Testis (tissue), 2 donors: ENCODE measurements at regions not wholly inside any gene's neighbourhood (a gene's known extent, or its start where the extent isn't known, plus 50 kb on each side); places are given as distances from the start of the nearest gene placed in this dataset.

Experiments used
- DNase-seq: peaks from one replicate; pipeline ENCODE4 v3.0.0-alpha.2; 2019
- H3K27ac ChIP-seq, 2 donors: fragments of 200-600 bp; sonication (generic); one replicate each; pipeline ENCODE4 v1.5.1; 2019
- H3K27me3 ChIP-seq: fragments of 200-600 bp; sonication (generic); one replicate; pipeline ENCODE4 v1.5.1; 2019
- H3K36me3 ChIP-seq: fragments of 200-600 bp; sonication (generic); one replicate; pipeline ENCODE4 v1.5.1; 2017; ENCODE audit warnings: low read depth; ENCODE audit errors: missing control alignments
- H3K4me1 ChIP-seq: fragments of 200-600 bp; sonication (generic); one replicate; pipeline ENCODE4 v1.5.1; 2019
- H3K4me3 ChIP-seq, 2 donors: fragments of 200-600 bp; sonication (generic); one replicate each; pipeline ENCODE4 v1.5.1; 2017 to 2019
- H3K9me3 ChIP-seq: fragments of 200-600 bp; sonication (generic); one replicate; pipeline ENCODE4 v1.5.1; 2017
- CTCF ChIP-seq, 3 experiments: fragments of 450-650 bp in 2 of 3; fragments of 200-600 bp in 1 of 3; sonication (generic) in 1 of 3; IDR thresholded peaks; one replicate each; pipeline ENCODE4 v1.5.1; 2016 to 2019; ENCODE audit warnings: antibody characterized with exemption in 3 of 3, mild to moderate bottlenecking in 2 of 3, moderate library complexity in 1 of 3
- POLR2A ChIP-seq: fragments of 450-650 bp; IDR thresholded peaks from one replicate; pipeline ENCODE4 v1.6.1; 2017; ENCODE audit warnings: antibody characterized with exemption, mild to moderate bottlenecking, moderate library complexity
- WGBS, 2 donors: methylation state at CpG; one replicate each; pipeline ENCODE4 v1.1.5; 2018; 5-methylcytosine and 5-hydroxymethylcytosine counted together
- intact Hi-C: fragments of 100-400 bp; cut with DNase I; formaldehyde crosslinking; loops from one replicate; pipeline ENCODE4 v1.15.1; 2023; ENCODE audit warnings: low total_unique reads

GRCh38 chr6:133590814-133591213 lies 298.1 kb upstream of the TCF21 start:
- intact Hi-C loops: no loop called here
- DNase-seq: no peak
- WGBS, 2 donors: 84 to 94% methylated on average over 3 of the region's 3 CpGs

GRCh38 chr6:133591275-133591674 lies 297.6 kb upstream of the TCF21 start:
- H3K9me3 ChIP-seq: no peaks in the 10 kb centered on the region
- H3K27me3 ChIP-seq: no peaks in the 10 kb centered on the region
- DNase-seq: no peak
- intact Hi-C loops: no loop called here
- H3K4me3 ChIP-seq: no peak overlapping the region
- H3K4me1 ChIP-seq: no peaks in the 10 kb centered on the region
- no peaks in the 10 kb centered on the region for H3K36me3 ChIP-seq
- no peak overlapping the region for H3K27ac ChIP-seq
- TF ChIP-seq CTCF (IDR thresholded peaks at IDR 0.05) (no peak), POLR2A (no peak)
- 81% methylated on average over 1 of the region's 1 CpG for WGBS, 2 donors

More at GRCh38 chr6:133590814-133591213, 298.1 kb upstream of the TCF21 start:
- Histone ChIP-seq H3K9me3 (no peaks in the 10 kb centered on the region), H3K4me3 (no peak overlapping the region), H3K27me3 (no peaks in the 10 kb centered on the region), H3K36me3 (no peaks in the 10 kb centered on the region), H3K27ac (no peak overlapping the region), H3K4me1 (no peaks in the 10 kb centered on the region)
- TF ChIP-seq CTCF (IDR thresholded peaks at IDR 0.05) (no peak), POLR2A (no peak)

GRCh38 chr6:133594652-133595110 lies 294.2 kb upstream of the TCF21 start:
- no peak overlapping the region for H3K4me3 ChIP-seq
- 33 to 35% methylated on average over 8 of the region's 8 CpGs for WGBS, 2 donors
- TF ChIP-seq POLR2A (no peak), CTCF (IDR thresholded peaks at IDR 0.05) (no peak)
- no peaks in the 10 kb centered on the region for H3K4me1 ChIP-seq
- no peak overlapping the region for H3K27ac ChIP-seq
- DNase-seq: no peak
- H3K36me3 ChIP-seq: no peaks in the 10 kb centered on the region
- H3K27me3 ChIP-seq: no peaks in the 10 kb centered on the region
- intact Hi-C loops: no loop called here
- H3K9me3 ChIP-seq: no peaks in the 10 kb centered on the region

- no peaks in the 10 kb centered on the region for H3K9me3 ChIP-seq
- H3K4me3 ChIP-seq: no peak overlapping the region
- TF ChIP-seq CTCF (IDR thresholded peaks at IDR 0.05): no peak
- no peak for TF ChIP-seq POLR2A
- H3K27me3 ChIP-seq: no peaks in the 10 kb centered on the region
- H3K27ac ChIP-seq: no peak overlapping the region
- 53 to 56% methylated on average over 7 of the region's 7 CpGs for WGBS, 2 donors
- H3K36me3 ChIP-seq: no peaks in the 10 kb centered on the region
- no peaks in the 10 kb centered on the region for H3K4me1 ChIP-seq
- intact Hi-C loops: no loop called here
- no peak for DNase-seq
These were observed 293.7 kb upstream of the TCF21 start for GRCh38 chr6:133595111-133595761.

GRCh38 chr6:133606852-133607251 lies 282.1 kb upstream of the TCF21 start:
- no peak for TF ChIP-seq CTCF (IDR thresholded peaks at IDR 0.05)
- no peak for TF ChIP-seq POLR2A
- intact Hi-C loops: no loop called here

More at GRCh38 chr6:133606852-133607251, 282.1 kb upstream of the TCF21 start:
- H3K4me1 ChIP-seq: no peaks in the 10 kb centered on the region
- DNase-seq: no peak
- WGBS, 2 donors: 90 to 92% methylated on average over 3 of the region's 3 CpGs
- no peak overlapping the region for H3K4me3 ChIP-seq
- no peaks in the 10 kb centered on the region for H3K36me3 ChIP-seq
- H3K27ac ChIP-seq: no peak overlapping the region
- no peaks in the 10 kb centered on the region for H3K27me3 ChIP-seq
- no peaks in the 10 kb centered on the region for H3K9me3 ChIP-seq
